Activated effector memory CD4-positive, alpha-beta T cell treated with anti-CD3 and anti-CD28 coated beads, Interleukin-2, amount 50 U/mL, for 16 hours (primary cell): ENCODE measurements at regions not wholly inside any gene's neighbourhood (a gene's known extent, or its start where the extent isn't known, plus 50 kb on each side); places are given as distances from the start of the nearest gene placed in this dataset.
"Not testable (repeated sequence)": the region's sequence is repeated elsewhere in the genome, so short reads cannot be mapped to it uniquely, and the experiment has no call there.

Experiments used
- DNase-seq: peaks from one replicate; pipeline ENCODE4 v3.0.0-alpha.2; 2020

GRCh38 chr13:105908586-105908985, 626.9 kb downstream of the EFNB2 start:
- no peak for DNase-seq

- DNase-seq = no peak
Observed at GRCh38 chr13:105907319-105908019, 628.0 kb downstream of the EFNB2 start.

GRCh38 chr13:105906746-105907145, 628.7 kb downstream of the EFNB2 start:
- no peak for DNase-seq

- DNase-seq = no peak
Observed at GRCh38 chr13:105904034-105904742, 631.3 kb downstream of the EFNB2 start.

- DNase-seq = no peak
Observed at GRCh38 chr13:105902396-105902795, 633.1 kb downstream of the EFNB2 start.

DNA sequence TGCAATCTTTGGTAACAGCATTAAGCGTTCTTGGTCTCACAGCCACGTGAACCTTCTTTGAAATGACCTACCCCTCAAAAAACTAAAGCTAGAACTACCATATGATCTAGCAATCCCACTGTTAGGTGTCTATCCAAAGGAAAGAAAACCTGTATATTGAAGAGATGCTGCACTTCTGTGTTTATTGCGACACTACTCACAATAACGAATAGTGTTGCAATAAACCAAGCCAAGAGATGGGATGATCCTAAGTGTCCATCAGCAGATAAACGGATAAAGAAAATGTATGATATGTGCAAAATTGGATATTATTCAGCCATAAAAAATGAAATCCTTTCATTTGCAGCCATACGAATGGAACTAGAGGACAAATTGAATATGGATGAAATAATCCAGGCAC, 637.9 kb downstream of the EFNB2 start:
- no peak for DNase-seq

DNA sequence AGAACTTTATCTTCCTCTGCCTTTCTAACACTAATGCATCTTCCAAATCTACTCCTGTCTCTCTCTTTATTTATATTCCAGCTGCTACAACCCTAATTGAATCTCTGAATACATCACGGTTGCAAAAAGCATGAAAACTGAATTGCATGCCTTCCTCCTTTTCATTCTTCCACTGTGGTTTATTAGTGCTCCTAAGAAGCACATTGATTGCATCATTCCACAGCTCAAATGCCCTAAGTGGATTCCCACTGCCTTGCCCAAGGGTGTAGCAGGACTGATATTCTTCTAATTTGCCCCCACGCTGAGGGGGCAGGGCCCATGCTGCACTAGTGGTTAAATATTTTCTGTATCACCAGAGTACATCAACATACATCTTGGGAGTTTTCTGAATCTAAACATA, 640.8 kb downstream of the EFNB2 start:
- DNase-seq = no peak

DNA sequence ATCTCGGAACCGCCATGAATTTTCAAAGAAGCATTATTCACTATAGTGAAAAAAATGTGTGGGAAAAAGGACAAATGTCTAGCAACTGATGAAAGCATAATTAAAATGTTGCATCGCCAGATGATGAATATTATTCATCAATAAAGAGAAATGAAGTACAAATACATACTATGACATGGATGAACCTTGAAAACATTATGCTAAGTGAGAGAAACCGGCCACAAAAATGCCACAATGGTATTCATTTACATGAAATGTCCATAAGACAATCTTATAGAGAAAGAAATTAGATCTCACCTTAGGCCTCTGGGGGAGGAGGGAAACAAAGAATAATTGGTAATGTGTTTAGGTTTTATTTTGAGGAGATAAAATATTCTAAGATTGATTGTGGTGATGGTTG, 645.0 kb downstream of the EFNB2 start:
- DNase-seq = no peak

DNA sequence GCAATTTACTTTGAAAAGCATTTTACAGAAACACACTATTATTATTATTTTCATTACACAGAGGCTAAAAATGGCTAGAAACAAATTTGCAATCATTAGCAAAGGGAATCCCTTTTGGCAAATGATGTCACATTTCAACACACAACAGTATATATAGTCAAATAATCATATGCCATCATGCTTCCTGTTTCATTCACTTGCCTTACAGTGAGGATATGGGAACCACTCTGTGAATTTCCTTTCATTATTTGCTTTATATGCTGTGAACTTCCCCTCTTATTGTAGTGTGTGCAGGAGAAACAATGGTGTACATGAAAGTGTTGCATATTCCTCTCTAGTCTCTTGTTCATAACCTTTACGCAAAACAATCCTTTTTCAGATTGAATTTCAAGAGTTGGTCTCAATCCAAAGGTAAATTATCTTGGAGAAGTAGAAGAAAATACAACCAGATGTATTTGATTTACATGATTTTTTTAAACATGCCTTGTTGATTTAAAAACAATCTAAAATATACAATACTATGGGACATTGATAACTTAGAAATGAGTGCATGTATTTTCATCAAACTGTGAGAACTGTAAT, 657.3 kb downstream of the EFNB2 start:
- no peak for DNase-seq

GRCh38 chr13:105874814-105875213, 660.6 kb downstream of the EFNB2 start:
- no peak for DNase-seq

DNA sequence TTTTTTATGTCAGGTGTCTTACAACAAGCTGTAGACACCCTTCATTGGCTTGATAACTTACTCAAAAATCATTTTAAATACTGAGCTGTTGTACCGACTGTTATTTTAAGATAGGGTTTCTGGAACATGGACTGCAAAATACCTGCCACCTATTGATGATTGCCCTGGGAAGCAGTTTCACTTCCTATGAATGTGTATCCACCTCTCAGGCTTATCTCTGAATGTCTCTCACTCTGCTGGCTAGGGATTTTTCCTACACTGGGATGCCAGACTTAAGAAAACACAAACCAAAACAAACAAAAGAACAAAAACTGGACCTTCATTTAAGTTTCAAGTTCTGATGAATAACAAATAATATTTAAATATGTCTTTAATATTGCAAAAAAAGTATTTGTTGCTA, 663.7 kb downstream of the EFNB2 start:
- no peak for DNase-seq

GRCh38 chr13:105871326-105871725, 664.1 kb downstream of the EFNB2 start:
- no peak for DNase-seq

DNA sequence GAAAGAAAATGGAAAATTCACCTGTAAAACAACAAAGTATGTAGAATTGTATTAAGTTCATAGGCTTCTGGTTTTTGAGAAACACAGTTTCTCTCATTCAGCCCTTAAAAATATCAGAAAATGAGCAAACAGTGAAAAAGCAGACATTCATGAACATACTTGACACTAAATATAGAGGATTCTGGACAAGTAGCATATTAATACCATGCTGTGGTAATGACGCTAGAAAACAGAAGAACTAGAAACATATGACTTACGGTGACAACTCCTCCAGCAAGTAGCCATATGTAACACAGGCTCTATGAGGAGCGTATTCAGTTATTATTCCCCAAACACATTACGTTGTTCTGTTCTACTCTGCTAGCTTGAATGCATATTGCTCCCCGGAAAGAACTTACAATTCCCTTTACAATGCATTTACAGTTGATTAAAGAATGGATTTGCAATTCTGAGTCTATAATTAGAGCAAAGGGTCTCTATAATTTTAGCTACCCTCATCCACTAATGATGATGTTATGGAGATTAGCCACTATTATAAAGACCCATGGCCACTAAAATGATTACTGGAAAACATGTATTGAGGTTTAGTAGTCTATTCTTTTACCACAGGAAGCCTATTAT, 672.1 kb downstream of the EFNB2 start:
- no peak for DNase-seq

DNA sequence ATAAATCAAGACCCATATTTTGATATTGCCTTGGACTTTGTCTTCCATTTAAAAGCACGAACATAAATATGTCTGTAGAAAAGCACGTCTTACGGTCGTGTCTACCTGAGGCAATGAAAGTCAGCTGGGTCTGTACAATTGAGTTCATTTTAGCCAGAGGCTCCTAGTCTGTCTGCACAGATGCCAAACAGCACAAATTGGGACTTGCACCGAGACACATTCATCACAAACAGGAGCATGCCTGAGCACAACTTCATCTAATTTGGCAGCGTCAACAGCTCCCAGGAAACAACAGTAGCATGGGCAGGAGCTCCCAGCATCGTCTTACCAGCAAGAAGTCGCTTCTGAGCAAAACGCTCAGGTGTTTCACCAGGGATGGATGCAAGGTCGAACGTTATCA, 687.0 kb downstream of the EFNB2 start:
- DNase-seq = no peak

DNA sequence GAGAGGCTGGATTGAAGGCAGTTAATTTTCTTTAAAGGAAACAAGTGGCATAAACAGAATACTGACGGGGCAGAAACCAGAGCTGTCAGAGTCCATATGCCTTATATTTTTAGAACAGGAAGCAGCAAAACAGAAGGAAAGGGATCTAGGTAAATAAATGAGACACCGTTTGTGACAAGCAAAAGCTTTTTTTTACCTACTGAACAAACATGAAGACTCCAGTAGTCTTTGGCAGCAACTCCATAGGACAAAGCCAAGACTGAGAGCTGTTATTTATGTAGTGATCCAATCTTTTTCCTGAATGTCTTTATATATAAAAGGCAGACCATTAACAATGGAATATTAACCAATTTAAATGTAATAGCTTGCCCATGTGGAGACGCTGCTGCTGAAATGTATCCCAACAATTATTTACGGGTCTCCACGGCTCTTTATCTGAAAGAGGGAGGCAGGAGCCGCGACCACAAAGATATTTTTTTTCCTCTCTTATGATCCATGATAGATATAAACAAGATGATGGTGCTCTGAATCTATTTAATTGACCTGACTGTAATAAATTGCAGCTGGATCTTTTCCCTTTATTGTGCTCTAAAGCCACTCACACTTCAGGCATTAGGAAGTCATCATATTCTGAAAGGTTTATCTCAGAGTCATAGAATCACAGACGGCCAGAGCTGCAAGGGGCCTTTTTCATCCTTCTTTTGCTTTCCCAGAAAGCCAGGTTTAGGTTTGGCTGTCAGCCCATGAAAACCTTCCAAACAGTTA, 687.8 kb downstream of the EFNB2 start:
- no peak for DNase-seq

GRCh38 chr13:105846923-105847322, 688.5 kb downstream of the EFNB2 start:
- no peak for DNase-seq

- DNase-seq = no peak
Observed at GRCh38 chr13:105841286-105841685, 694.2 kb downstream of the EFNB2 start.

GRCh38 chr13:105838231-105838630, 697.2 kb downstream of the EFNB2 start:
- no peak for DNase-seq

- DNase-seq = not testable (repeated sequence)
Observed at GRCh38 chr13:105837295-105837694, 698.2 kb downstream of the EFNB2 start.

DNA sequence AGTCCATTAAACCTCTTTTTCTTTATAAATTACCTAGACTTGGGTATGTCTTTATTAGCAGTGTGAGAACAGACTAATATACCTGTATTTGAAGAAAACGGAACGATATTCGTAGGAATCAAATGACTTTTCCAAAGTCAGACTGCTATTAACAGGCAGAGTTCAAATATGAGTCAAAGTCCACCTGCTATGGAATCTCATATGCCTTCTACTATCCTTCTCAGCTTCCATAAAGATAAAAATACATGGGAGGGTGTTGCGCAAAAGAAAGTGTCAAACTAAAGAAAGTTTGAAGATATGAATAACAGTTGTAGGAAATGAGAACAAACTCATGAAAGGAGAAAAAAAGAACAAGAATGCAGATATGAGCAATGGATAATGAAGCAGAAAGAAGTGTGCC, 704.6 kb downstream of the EFNB2 start:
- DNase-seq = no peak

GRCh38 chr13:105827111-105827809, 708.2 kb downstream of the EFNB2 start:
- no peak for DNase-seq

DNA sequence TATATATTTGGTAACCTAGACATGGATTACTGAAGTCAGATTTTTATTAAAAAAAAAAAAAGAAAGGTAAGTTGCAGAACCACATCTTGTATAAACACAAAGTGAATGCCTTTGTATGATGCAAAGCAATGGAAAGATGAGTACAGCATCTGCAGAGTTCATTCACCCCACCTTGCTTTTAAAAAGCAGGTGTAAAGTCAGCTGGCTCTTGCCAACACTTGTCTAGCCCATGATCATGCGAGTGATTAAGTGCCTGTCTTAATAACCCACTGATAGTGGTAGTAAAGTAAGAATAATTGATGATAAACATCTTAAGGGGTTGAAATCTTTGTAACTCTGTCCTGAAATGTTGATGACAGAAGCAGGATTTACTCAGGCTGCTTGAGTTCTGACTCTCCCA, 710.4 kb downstream of the EFNB2 start:
- no peak for DNase-seq
